Activated naive CD8-positive, alpha-beta T cell treated with anti-CD3 and anti-CD28 coated beads, Interleukin-2, amount 50 U/mL, for 24 hours (primary cell): ENCODE measurements at regions not wholly inside any gene's neighbourhood (a gene's known extent, or its start where the extent isn't known, plus 50 kb on each side); places are given as distances from the start of the nearest gene placed in this dataset.

Experiments used
- ATAC-seq: fragments of 150-1000 bp; cut with Tn5 transposase; one replicate; pipeline ENCODE4 v1.10.0; 2021
- DNase-seq: peaks from one replicate; pipeline ENCODE4 v3.0.0; 2021
- H3K27ac Mint-ChIP-seq: one replicate; pipeline ENCODE4 v1.8.0; 2021; ENCODE audit warnings: mild to moderate bottlenecking, mixed read lengths
- H3K27me3 Mint-ChIP-seq: one replicate; pipeline ENCODE4 v1.8.0; 2021; ENCODE audit warnings: mixed read lengths
- H3K36me3 Mint-ChIP-seq: one replicate; pipeline ENCODE4 v1.8.0; 2021; ENCODE audit warnings: low read depth, mixed read lengths
- H3K4me1 Mint-ChIP-seq: one replicate; pipeline ENCODE4 v1.8.0; 2021; ENCODE audit warnings: mixed read lengths
- H3K4me3 Mint-ChIP-seq: one replicate; pipeline ENCODE4 v1.8.0; 2021; ENCODE audit warnings: mild to moderate bottlenecking, moderate library complexity, mixed read lengths
- H3K9me3 Mint-ChIP-seq: one replicate; pipeline ENCODE4 v1.8.0; 2021; ENCODE audit warnings: mixed read lengths

DNA sequence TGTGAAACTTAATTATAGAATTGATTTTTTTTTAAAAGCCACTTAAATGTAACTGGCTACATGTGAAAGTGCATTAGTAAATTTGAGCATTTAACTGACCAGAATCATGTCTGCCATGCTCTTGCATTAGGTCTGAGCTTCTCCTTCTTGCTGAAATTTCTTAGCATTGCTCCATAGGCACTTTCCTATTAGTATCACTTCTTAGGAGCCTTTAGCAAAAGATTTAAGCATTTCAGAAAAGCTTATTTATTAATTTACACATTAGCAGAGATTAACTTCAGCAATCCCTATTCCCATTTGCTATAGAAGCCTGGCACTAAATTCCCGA lies 211.0 kb downstream of the SNX18 start:
- Mint-ChIP-seq H3K4me1 (no peaks in the 10 kb centered on the region), H3K36me3 (no peaks in the 10 kb centered on the region), H3K27me3 (no peaks in the 10 kb centered on the region), H3K9me3 (no peaks in the 10 kb centered on the region), H3K27ac (no peak overlapping the region), H3K4me3 (no peak overlapping the region)
- DNase-seq (no peak), ATAC-seq (no peak)

DNA sequence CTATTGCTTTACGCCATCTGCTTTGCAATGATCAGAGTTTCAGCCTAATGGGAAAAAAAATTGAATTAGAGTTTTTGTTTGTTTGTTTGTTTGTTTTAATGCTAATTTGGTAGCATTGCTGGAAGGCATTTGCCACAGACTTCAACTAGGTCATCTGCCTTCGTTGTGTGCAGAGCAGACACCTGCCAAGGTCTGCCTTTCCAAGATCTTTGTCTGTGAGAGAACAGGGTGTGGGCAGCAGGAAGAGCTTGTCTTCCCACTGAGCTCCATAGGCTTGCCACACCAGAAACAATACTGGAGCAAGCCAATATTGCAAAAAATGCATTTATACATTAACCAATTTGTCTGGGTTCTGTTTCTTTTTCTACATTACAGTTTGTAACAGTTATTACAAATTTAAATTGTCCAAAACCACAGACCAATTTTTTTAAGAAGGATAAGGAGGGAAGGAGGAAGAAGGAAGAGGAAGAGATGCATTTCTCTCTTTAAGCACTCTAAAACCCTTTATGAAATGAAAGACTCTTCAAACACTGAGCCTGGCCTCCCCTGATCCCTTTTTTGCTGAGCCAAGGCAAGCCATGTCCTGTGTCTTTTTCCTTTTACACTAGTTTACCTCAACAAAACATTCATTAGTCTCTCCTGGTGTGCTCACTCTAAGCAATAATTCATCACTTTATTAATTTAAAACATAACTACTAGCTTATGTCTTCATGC lies 210.5 kb downstream of the SNX18 start:
- ATAC-seq (no peak), DNase-seq (no peak)
- Mint-ChIP-seq H3K27me3 (no peaks in the 10 kb centered on the region), H3K9me3 (peaks cover 1% of the 10 kb centered on the region), H3K27ac (no peak overlapping the region), H3K4me1 (no peaks in the 10 kb centered on the region), H3K4me3 (no peak overlapping the region), H3K36me3 (no peaks in the 10 kb centered on the region)

DNA sequence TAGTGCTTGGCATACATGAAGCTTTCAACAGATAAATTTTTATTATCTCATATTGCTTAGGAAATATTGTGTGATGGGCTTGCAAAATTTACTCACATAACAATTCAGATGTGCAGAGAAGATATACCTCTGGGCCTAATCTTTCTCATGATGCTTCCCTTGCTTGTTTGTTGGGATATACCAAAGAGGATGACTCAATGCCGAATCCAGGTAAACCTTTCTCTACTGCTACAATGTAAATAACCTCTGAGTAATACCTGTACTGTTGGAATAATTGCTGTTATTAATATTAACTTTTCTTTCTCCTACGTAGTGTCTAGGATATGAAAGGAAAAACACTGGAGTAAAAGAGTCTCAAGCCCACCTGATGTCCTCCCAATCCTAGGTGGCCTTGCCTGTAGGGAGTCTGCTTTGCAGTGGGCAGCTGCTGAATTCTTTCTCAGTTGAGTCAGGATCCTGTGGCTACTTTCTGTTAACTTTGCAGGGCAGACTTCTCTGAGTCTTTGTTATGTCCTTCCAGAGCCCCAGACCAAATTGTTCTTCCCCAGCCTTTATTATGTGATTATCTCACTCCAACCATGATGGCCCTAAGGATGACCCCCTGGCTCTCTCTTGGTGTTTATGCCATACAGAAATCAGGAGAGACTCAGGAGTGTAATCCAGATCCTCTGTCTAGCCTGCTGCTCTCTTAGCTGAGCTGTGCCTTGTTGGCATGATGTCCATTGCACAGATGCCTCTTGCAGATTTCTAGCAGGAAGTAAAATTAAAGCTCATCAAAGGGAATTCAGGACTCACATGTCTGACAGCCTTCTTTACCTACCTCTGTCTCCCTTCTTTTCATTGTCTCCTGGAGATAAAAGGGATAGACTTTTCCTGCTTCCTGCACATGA lies 208.1 kb downstream of the SNX18 start:
- no peaks in the 10 kb centered on the region for H3K36me3 Mint-ChIP-seq
- H3K4me3 Mint-ChIP-seq: no peak overlapping the region
- H3K27me3 Mint-ChIP-seq: no peaks in the 10 kb centered on the region
- no peak overlapping the region for H3K27ac Mint-ChIP-seq
- peaks cover 2% of the 10 kb centered on the region for H3K4me1 Mint-ChIP-seq
- DNase-seq (no peak), ATAC-seq (no peak)
- peaks cover 4% of the 10 kb centered on the region for H3K9me3 Mint-ChIP-seq

- Mint-ChIP-seq H3K9me3 (peaks cover 4% of the 10 kb centered on the region), H3K36me3 (no peaks in the 10 kb centered on the region), H3K27me3 (no peaks in the 10 kb centered on the region), H3K27ac (no peak overlapping the region), H3K4me3 (no peak overlapping the region), H3K4me1 (peaks cover 13% of the 10 kb centered on the region)
- DNase-seq (no peak), ATAC-seq (no peak)
These were observed 205.4 kb downstream of the SNX18 start for GRCh38 chr5:54722846-54723433.

- Mint-ChIP-seq H3K27ac (no peak overlapping the region), H3K4me1 (peaks cover 16% of the 10 kb centered on the region), H3K4me3 (no peak overlapping the region), H3K9me3 (peaks cover 4% of the 10 kb centered on the region), H3K27me3 (no peaks in the 10 kb centered on the region), H3K36me3 (no peaks in the 10 kb centered on the region)
- ATAC-seq: no peak
- DNase-seq: no peak
These were observed 204.5 kb downstream of the SNX18 start for GRCh38 chr5:54721951-54722654.

DNA sequence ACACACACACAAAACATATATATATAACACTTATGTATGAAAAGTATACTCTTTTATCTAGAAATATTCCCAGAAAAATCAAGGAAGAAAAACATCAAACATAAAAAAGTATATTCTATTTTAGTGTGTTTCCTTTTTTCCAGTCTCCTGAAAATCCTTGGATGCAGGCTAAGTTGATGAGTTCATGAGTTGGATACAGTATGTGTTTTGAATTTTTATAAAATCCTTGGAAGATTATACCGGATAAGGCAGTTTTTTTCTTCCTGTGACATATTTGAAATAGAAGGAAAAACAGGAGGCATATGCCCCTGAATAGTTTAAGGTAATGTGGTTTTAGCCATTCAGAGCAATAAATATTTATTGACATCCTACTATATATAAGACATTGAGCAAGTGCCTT lies 203.6 kb downstream of the SNX18 start:
- ATAC-seq (no peak), DNase-seq (no peak)
- peaks cover 4% of the 10 kb centered on the region for H3K9me3 Mint-ChIP-seq
- H3K36me3 Mint-ChIP-seq: no peaks in the 10 kb centered on the region
- H3K27ac Mint-ChIP-seq: no peak overlapping the region
- H3K4me3 Mint-ChIP-seq: no peak overlapping the region
- H3K27me3 Mint-ChIP-seq: no peaks in the 10 kb centered on the region
- H3K4me1 Mint-ChIP-seq: peaks cover 18% of the 10 kb centered on the region

- no peak for ATAC-seq
These were observed 202.8 kb downstream of the SNX18 start for GRCh38 chr5:54720341-54720740.

GRCh38 chr5:54719384-54720283 lies 202.1 kb downstream of the SNX18 start:
- Mint-ChIP-seq H3K4me1 (peaks cover 18% of the 10 kb centered on the region), H3K4me3 (no peak overlapping the region), H3K9me3 (peaks cover 4% of the 10 kb centered on the region), H3K36me3 (no peaks in the 10 kb centered on the region), H3K27me3 (no peaks in the 10 kb centered on the region), H3K27ac (no peak overlapping the region)
- no peak for DNase-seq
- peak; percentile 67 for ATAC-seq

More at GRCh38 chr5:54720341-54720740, 202.8 kb downstream of the SNX18 start:
- Mint-ChIP-seq H3K36me3 (no peaks in the 10 kb centered on the region), H3K9me3 (peaks cover 4% of the 10 kb centered on the region), H3K27ac (no peak overlapping the region), H3K27me3 (no peaks in the 10 kb centered on the region), H3K4me3 (no peak overlapping the region), H3K4me1 (peaks cover 18% of the 10 kb centered on the region)
- no peak for DNase-seq

- peak overlapping the region; percentile 81 for H3K27ac Mint-ChIP-seq
- peaks cover 4% of the 10 kb centered on the region for H3K9me3 Mint-ChIP-seq
- no peaks in the 10 kb centered on the region for H3K36me3 Mint-ChIP-seq
- no peak overlapping the region for H3K4me3 Mint-ChIP-seq
- H3K4me1 Mint-ChIP-seq: peaks cover 18% of the 10 kb centered on the region
- ATAC-seq (no peak), DNase-seq (no peak)
- H3K27me3 Mint-ChIP-seq: no peaks in the 10 kb centered on the region
These were observed 201.1 kb downstream of the SNX18 start for GRCh38 chr5:54718656-54719055.

DNA sequence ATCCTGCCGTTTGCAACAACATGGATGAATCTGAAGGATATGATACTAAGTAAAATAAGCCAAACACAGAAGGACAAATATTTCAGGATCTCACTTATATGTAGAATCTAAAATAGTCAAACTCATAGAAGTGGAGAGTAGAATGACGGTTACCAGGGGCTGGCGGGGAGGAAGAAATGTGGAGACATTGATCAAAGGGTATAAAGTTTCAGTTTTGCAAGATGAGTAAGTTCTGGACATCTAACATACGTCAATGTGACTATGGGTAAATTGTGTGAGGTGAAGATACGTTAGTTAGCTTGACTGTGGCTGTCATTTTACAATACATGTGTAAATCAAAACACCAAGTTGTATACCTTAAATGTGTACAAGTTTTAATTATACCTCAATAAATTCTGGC lies 200.3 kb downstream of the SNX18 start:
- H3K27me3 Mint-ChIP-seq: no peaks in the 10 kb centered on the region
- H3K36me3 Mint-ChIP-seq: no peaks in the 10 kb centered on the region
- peaks cover 18% of the 10 kb centered on the region for H3K4me1 Mint-ChIP-seq
- peak overlapping the region; percentile 81 for H3K27ac Mint-ChIP-seq
- ATAC-seq (peak; percentile 79), DNase-seq (no peak)
- H3K4me3 Mint-ChIP-seq: no peak overlapping the region
- H3K9me3 Mint-ChIP-seq: peaks cover 5% of the 10 kb centered on the region

DNA sequence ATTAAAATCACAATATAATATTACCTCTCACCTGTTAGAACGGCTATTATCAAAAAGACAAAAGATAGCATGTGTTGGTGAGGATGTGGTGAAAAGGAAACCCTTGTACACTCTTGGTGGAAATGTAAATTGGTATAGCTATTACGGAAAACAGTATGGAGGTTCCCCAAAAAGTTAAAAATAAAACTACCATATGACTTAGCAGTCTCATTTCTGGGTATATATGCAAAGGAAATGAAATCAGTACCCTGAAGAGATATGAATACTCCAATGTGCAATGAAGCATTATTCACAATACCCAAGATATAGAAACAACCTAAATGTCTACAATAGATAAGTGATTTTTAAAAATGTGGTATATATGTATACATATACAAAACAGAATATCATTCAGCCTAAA lies 199.9 kb downstream of the SNX18 start:
- H3K27ac Mint-ChIP-seq: peak overlapping the region; percentile 81
- H3K4me1 Mint-ChIP-seq: peaks cover 18% of the 10 kb centered on the region
- ATAC-seq: peak; percentile 35
- peaks cover 5% of the 10 kb centered on the region for H3K9me3 Mint-ChIP-seq
- no peaks in the 10 kb centered on the region for H3K27me3 Mint-ChIP-seq
- H3K4me3 Mint-ChIP-seq: no peak overlapping the region
- DNase-seq: no peak
- H3K36me3 Mint-ChIP-seq: no peaks in the 10 kb centered on the region

- Mint-ChIP-seq H3K4me1 (peaks cover 11% of the 10 kb centered on the region), H3K36me3 (no peaks in the 10 kb centered on the region), H3K27me3 (no peaks in the 10 kb centered on the region), H3K4me3 (no peak overlapping the region), H3K27ac (no peak overlapping the region), H3K9me3 (peaks cover 5% of the 10 kb centered on the region)
- DNase-seq (no peak), ATAC-seq (no peak)
These were observed 196.5 kb downstream of the SNX18 start for GRCh38 chr5:54713923-54714581.

- Mint-ChIP-seq H3K36me3 (no peaks in the 10 kb centered on the region), H3K27me3 (no peaks in the 10 kb centered on the region), H3K4me3 (no peak overlapping the region), H3K4me1 (peaks cover 6% of the 10 kb centered on the region), H3K27ac (no peak overlapping the region), H3K9me3 (peaks cover 5% of the 10 kb centered on the region)
- ATAC-seq (no peak), DNase-seq (no peak)
These were observed 191.5 kb downstream of the SNX18 start for GRCh38 chr5:54709096-54709495.
